Loucy (cell line): ENCODE measurements at regions not wholly inside any gene's neighbourhood (a gene's known extent, or its start where the extent isn't known, plus 50 kb on each side); places are given as distances from the start of the nearest gene placed in this dataset.

ENCODE experiments used
- CTCF ChIP-seq: fragments of 200-600 bp; sonication (generic); conservative IDR thresholded peaks from 2 replicates; pipeline ENCODE4 v1.5.1; 2014; ENCODE audit warnings: mild to moderate bottlenecking, antibody characterized with exemption, low read length
- EZH2phosphoT487 ChIP-seq: fragments of 200-600 bp; IDR thresholded peaks from 2 replicates; pipeline ENCODE4 v1.6.1; 2018; ENCODE audit warnings: antibody characterized with exemption, mild to moderate bottlenecking, moderate library complexity, borderline replicate concordance

DNA sequence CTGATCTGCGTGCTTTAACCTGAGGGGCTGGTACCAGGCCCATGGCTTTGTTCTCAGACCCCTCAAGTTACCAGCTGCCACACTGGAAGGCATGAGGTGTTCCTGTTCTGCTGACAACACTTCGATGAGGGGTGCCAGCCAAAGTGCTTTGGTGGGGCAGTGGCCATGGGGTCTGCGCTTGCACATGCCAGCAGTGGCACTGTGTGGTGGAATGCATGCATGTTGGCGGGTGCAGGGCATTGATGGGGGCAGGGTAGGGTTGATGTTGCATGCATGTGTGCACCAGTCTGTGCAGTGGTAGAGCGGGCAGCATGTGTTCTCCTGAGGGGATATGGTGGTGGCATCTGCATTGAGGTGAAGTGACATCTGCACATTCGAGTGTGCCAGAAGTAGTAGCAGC is 497.0 kb downstream of the SQOR start:
- TF ChIP-seq CTCF = no peak
- no peak for TF ChIP-seq EZH2phosphoT487
